GM12873 (cell line): ENCODE measurements at regions not wholly inside any gene's neighbourhood (a gene's known extent, or its start where the extent isn't known, plus 50 kb on each side); places are given as distances from the start of the nearest gene placed in this dataset.

Experiments used
- TF ChIP-seq, protein P1 (sequence below): IDR thresholded peaks from 2 replicates; pipeline ENCODE4 v1.5.1; 2012; ENCODE audit warnings: low read depth, mild to moderate bottlenecking, moderate library complexity, low read length, control low read depth; ENCODE audit not compliant: insufficient read depth; ENCODE audit errors: missing control alignments

DNA sequence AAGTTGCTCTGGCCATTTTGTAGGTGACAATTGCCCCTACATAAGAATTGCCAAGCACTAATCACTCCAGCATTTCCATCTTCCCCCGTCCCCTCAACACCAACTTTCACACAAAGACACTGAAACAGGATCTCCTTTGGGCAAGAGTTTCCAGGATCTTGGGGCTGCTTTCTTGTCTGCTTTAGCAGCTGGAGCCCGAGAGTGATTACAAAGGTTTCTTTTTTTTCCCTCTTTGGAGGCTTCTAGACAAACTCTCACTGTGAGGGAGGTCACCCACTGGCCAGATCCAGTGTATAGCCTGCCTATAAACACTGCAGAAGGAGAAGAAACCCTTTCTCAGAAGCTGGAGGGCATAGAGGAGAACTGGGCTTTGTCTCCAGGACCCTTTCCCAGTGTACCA lies 92.5 kb downstream of the APIP start:
- TF ChIP-seq, protein P1, sequence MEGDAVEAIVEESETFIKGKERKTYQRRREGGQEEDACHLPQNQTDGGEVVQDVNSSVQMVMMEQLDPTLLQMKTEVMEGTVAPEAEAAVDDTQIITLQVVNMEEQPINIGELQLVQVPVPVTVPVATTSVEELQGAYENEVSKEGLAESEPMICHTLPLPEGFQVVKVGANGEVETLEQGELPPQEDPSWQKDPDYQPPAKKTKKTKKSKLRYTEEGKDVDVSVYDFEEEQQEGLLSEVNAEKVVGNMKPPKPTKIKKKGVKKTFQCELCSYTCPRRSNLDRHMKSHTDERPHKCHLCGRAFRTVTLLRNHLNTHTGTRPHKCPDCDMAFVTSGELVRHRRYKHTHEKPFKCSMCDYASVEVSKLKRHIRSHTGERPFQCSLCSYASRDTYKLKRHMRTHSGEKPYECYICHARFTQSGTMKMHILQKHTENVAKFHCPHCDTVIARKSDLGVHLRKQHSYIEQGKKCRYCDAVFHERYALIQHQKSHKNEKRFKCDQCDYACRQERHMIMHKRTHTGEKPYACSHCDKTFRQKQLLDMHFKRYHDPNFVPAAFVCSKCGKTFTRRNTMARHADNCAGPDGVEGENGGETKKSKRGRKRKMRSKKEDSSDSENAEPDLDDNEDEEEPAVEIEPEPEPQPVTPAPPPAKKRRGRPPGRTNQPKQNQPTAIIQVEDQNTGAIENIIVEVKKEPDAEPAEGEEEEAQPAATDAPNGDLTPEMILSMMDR = no peak

DNA sequence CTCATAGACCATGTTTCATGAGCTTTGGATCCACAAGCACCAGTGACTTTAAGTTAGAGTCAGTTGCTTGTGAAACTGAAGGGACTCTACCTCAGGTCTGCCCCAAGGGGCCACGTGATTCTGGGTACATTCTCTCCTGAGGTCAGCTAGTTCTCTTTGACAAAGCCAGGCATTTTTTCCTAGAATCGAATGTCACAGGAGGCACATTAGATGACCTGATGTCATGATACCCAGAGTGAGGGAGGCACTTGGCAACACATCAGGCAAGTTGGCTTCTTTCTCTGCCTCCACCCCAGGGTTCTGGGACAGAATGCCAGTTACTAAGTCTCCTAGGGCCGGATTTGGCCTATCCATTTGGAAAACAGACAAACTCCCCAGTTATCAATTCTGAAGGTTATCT lies 93.0 kb downstream of the APIP start:
- TF ChIP-seq, protein P1 = no peak

DNA sequence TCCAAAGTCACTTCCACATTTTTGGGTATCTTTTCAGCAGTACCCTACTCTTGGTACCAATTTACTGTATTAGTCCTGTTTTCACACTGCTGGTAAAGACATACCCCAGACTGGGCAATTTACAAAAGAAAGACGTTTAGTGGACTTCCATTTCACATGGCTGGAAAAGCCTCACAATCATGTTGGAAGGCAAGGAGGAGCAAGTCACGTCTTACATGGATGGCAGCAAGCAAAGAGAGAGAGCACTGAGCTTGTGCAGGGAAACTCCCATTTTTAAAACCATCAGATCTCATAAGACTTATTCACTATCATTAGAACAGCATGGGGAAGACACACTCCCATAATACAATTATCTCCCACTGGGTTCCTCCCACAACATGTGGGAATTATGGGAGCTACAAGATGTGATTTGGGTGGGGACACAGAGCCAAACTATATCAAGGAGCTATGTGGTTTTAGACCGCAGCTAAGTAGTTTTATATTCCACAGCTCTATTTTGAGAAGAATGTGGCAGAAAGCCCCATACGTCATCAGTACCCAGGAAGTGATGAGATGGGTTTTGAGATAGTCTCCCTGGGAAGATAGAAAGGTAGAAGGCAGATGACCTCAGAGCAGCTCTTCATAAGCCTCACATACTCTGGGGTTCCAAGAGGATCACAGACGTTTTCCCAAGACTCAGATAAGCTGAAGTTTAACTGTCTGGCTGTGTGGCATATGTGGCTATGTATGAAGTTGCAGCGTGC lies 96.3 kb downstream of the APIP start:
- TF ChIP-seq, protein P1 = no peak

DNA sequence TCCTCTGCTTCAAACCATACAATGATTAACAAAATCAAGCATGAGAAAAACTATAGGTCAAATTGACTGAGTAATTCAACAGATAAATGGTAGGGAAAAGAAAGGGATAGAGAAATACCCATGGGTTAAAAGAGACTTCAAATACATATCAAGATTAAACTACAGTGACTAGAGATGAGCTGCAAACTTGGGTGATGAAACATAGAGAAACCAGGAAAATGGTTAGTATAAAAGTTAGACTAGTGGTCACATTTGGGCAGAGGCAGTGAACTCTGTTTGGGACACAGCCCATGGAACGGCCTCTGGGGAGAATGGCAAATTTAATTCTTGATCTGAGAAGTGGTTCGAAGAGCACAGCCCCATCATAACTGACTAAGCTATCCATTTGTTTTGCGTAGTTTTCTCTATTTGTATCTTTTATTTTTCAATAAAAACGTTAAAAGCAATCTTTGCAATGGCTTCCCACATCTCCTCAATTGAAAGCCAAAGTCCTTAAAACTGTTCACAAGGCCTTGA lies 99.4 kb downstream of the APIP start:
- TF ChIP-seq, protein P1 = no peak

DNA sequence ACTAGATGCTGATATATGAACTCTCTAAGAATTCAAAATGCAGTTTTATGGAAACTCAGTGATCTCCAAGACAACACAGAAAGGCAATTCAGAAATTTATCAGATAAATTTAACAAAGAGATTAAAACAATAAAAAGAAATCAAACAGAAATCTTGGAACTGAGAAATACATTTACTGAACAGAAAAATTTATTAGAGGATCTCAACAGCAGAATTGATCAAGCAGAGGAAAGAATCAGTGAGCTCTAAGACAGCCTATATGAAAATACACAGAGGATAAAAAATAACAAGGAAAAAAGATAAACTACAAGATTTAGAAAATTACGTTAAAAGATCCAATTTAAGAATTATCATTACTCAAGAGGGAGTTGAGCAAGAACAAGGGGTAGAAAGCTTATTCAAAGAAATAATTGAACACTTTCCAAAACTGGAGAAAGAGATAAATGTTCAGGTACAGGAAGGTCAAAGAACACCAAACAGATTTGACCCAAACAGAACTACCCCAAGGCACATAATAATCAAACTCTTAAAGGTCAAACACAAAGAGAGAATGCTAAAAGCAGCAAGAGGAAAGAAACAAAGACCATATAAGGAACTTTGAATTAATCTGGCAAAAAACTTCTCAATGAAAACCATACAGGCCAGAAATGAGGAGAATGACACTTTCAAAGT lies 103.1 kb downstream of the APIP start:
- TF ChIP-seq, protein P1 = no peak

DNA sequence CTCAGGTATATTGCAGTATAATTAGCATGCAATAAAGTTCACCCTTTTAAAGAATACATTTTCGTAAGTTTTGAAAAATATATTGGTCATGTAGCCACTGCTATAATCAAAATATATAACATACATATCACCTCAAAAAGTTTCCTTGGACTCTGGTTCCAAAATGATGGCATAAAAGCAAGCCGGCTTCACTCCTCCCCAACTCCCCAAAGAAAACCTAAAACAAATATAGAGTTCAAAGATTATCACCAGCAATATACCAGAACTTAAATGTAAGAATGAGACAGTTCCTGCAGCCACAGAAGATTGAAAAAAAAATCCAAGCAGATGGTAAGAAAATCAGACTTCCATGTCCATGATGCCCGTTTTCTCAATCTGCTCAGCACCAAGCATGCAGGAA lies 104.3 kb downstream of the APIP start:
- TF ChIP-seq, protein P1 = no peak

DNA sequence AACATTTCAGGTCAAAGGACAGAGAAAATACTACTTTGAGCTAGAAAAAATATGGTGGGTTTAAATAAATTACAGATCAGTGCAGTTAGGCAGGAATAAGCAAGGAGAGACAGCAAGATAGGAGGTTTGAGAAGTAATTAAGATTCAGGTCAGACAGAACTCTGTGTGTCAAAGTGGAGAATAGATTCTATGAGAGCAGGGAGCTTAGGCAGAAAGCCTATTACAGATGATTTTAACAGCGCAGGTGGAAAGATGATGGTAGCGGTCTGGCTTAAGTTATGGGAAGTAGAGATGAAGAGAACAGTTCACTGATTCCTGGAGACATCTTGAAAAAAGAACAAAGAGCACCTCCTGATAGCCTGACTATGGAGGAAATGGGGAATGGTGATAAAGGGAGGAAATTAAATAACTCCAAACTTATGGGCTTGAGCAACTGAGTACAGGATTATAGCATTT lies 106.0 kb downstream of the APIP start:
- TF ChIP-seq, protein P1 = no peak
